Loucy (cell line): ENCODE measurements at regions not wholly inside any gene's neighbourhood (a gene's known extent, or its start where the extent isn't known, plus 50 kb on each side); places are given as distances from the start of the nearest gene placed in this dataset.

ENCODE experiments used
- H2AFZ ChIP-seq: fragments of 200-600 bp; sonication (generic); 2 replicates; pipeline ENCODE4 v1.6.0; 2016; ENCODE audit warnings: antibody characterized with exemption, mild to moderate bottlenecking, low read length, moderate library complexity
- H3F3A ChIP-seq: fragments of 200-600 bp; 2 replicates; pipeline ENCODE4 v1.6.0; 2016; ENCODE audit warnings: antibody characterized with exemption, low read depth, mild to moderate bottlenecking
- H3K27me3 ChIP-seq: fragments of 200-600 bp; sonication (generic); 2 replicates; pipeline ENCODE4 v1.6.1; 2014; ENCODE audit warnings: low read length, mild to moderate bottlenecking; ENCODE audit not compliant: insufficient read depth, poor library complexity, severe bottlenecking
- H3K36me3 ChIP-seq: fragments of 200-600 bp; sonication (generic); 2 replicates; pipeline ENCODE4 v1.6.1; 2016; ENCODE audit warnings: low read length; ENCODE audit not compliant: insufficient read depth
- H3K4me1 ChIP-seq: fragments of 200-600 bp; sonication (generic); 2 replicates; pipeline ENCODE4 v1.5.1; 2014; ENCODE audit warnings: low read length, mild to moderate bottlenecking; ENCODE audit not compliant: insufficient read depth, poor library complexity, severe bottlenecking
- H3K4me2 ChIP-seq: fragments of 200-600 bp; sonication (generic); 2 replicates; pipeline ENCODE4 v1.6.0; 2014; ENCODE audit warnings: antibody characterized with exemption, low read length, low read depth, mild to moderate bottlenecking; ENCODE audit not compliant: poor library complexity, severe bottlenecking
- H3K4me3 ChIP-seq: fragments of 200-600 bp; sonication (generic); 2 replicates; pipeline ENCODE4 v1.5.1; 2014; ENCODE audit warnings: low read length, mild to moderate bottlenecking, mixed read lengths; ENCODE audit not compliant: poor library complexity, severe bottlenecking
- H3K79me2 ChIP-seq: fragments of 200-600 bp; sonication (generic); 2 replicates; pipeline ENCODE4 v1.6.1; 2014; ENCODE audit warnings: low read length; ENCODE audit not compliant: insufficient read depth
- H3K9ac ChIP-seq: fragments of 200-600 bp; sonication (generic); 2 replicates; pipeline ENCODE4 v1.6.0; 2014; ENCODE audit warnings: mild to moderate bottlenecking, low read depth, low read length, moderate library complexity; ENCODE audit not compliant: poor library complexity, severe bottlenecking
- H3K9me2 ChIP-seq: fragments of 200-600 bp; sonication (generic); replicated peaks from 2 replicates; pipeline ENCODE4 v1.6.1; 2016; ENCODE audit warnings: low read depth, low read length, mixed read lengths
- H3K9me3 ChIP-seq: fragments of 200-600 bp; sonication (generic); 2 replicates; pipeline ENCODE4 v1.6.1; 2014; ENCODE audit warnings: mild to moderate bottlenecking, antibody characterized with exemption, low read length, low read depth; ENCODE audit not compliant: insufficient read depth
- H4K20me1 ChIP-seq: fragments of 200-600 bp; sonication (generic); 2 replicates; pipeline ENCODE4 v1.6.0; 2014; ENCODE audit warnings: antibody characterized with exemption, low read length, mild to moderate bottlenecking; ENCODE audit not compliant: insufficient read depth, poor library complexity, severe bottlenecking
- EZH2phosphoT487 ChIP-seq: fragments of 200-600 bp; IDR thresholded peaks from 2 replicates; pipeline ENCODE4 v1.6.1; 2018; ENCODE audit warnings: antibody characterized with exemption, mild to moderate bottlenecking, moderate library complexity, borderline replicate concordance
- TF ChIP-seq, protein P1 (sequence below): fragments of 200-600 bp; sonication (generic); conservative IDR thresholded peaks from 2 replicates; pipeline ENCODE4 v1.5.1; 2014; ENCODE audit warnings: mild to moderate bottlenecking, antibody characterized with exemption, low read length

DNA sequence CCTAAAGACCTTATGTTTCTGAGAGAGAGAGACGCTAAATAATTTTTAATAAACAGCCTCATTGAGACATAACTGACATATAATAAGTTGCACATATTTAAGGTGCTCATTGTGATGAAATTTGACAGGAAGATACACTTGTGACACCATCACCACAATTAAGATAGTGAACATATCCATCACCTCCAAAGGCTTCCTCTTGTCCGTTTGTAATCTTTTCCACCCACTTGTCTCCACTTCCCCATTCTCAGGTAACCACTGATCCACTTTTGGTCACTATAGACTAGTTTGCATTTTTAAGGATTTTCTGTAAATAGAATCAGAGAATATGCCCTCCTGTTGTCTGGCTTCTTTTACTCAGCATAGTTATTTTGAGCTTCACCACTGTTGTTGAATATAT lies 195.1 kb upstream of the WDR11 start:
- Histone ChIP-seq H3K27me3 (no peaks in the 10 kb centered on the region), H3K9ac (no peak overlapping the region), H3F3A (no peaks in the 10 kb centered on the region), H3K36me3 (no peaks in the 10 kb centered on the region), H3K9me3 (no peaks in the 10 kb centered on the region), H3K4me3 (no peak overlapping the region), H4K20me1 (no peaks in the 10 kb centered on the region), H3K4me1 (peaks cover 8% of the 10 kb centered on the region), H3K79me2 (no peaks in the 10 kb centered on the region), H2AFZ (no peak overlapping the region), H3K4me2 (no peak overlapping the region), H3K9me2 (no peaks in the 10 kb centered on the region)
- no peak for TF ChIP-seq EZH2phosphoT487
- TF ChIP-seq, protein P1, sequence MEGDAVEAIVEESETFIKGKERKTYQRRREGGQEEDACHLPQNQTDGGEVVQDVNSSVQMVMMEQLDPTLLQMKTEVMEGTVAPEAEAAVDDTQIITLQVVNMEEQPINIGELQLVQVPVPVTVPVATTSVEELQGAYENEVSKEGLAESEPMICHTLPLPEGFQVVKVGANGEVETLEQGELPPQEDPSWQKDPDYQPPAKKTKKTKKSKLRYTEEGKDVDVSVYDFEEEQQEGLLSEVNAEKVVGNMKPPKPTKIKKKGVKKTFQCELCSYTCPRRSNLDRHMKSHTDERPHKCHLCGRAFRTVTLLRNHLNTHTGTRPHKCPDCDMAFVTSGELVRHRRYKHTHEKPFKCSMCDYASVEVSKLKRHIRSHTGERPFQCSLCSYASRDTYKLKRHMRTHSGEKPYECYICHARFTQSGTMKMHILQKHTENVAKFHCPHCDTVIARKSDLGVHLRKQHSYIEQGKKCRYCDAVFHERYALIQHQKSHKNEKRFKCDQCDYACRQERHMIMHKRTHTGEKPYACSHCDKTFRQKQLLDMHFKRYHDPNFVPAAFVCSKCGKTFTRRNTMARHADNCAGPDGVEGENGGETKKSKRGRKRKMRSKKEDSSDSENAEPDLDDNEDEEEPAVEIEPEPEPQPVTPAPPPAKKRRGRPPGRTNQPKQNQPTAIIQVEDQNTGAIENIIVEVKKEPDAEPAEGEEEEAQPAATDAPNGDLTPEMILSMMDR: no peak

DNA sequence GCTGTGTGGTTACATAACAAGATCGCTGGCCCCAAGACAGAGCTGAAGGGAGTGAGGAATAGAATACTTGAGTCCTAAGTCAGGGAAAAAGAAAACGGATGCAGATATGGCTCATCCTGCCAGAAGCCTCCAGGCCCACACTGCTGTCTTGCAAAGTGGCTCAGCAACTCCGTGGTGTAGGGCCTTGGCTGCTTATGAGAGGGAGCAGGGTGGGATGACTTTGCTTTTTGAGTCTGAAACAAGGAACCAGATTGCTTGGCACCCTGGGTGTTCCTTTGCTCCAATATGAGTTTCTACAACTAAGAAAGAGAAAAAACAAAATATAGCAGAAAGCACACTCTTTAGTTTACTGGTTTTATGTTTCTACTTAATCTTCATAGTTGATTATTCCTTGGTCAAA lies 193.8 kb upstream of the WDR11 start:
- H3K36me3 ChIP-seq: no peaks in the 10 kb centered on the region
- no peak overlapping the region for H3K4me3 ChIP-seq
- no peaks in the 10 kb centered on the region for H3K79me2 ChIP-seq
- H4K20me1 ChIP-seq: no peaks in the 10 kb centered on the region
- no peaks in the 10 kb centered on the region for H3K9me3 ChIP-seq
- peaks cover 8% of the 10 kb centered on the region for H3K4me1 ChIP-seq
- H3K9ac ChIP-seq: no peak overlapping the region
- no peaks in the 10 kb centered on the region for H3K27me3 ChIP-seq
- H2AFZ ChIP-seq: no peak overlapping the region
- no peak for TF ChIP-seq EZH2phosphoT487
- TF ChIP-seq, protein P1: no peak
- no peaks in the 10 kb centered on the region for H3F3A ChIP-seq
- no peak overlapping the region for H3K4me2 ChIP-seq
- no peaks in the 10 kb centered on the region for H3K9me2 ChIP-seq

DNA sequence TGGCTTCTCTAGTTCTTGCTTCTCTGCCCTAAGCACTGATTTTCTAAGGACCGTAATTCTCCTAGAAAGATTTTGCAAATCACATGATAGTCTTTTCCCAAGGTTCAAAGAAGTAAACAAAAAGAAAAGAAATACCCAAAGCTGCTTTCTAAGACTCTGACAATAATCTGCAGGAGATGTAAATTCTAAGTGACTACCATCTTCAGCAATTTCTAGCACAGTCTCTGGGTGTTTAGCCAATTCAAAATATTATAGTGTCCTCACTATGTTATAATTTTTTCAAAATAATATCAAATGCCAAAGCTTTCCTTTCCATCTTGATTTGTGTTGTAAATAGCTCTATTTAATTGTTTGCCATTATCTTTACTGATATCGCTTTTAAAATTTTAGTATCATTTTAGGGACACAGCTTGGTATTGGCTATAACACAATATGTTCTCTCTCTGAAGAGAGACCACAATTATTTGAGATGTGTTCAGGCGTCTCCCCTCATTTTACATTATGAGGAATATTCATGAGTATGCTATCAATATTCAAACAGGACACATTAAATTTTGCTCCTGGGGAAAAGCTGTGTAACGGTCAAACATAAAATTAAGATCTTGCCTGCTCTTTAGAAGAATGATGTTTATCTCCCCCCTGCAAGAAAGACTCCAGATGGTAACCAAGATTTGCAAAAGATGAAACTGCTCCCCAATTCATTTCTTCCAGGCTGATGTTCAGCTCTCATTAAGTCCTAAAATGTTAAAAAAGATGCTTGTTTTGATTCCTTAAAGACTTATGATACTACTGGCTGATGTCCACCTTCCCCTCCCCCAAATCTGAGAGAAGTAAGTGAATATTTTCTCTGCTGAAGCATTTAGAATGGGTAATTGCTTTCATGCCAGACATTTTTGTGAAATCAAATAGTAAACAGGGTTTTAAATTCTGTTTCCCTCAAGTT lies 191.9 kb upstream of the WDR11 start:
- H3K9me3 ChIP-seq: no peaks in the 10 kb centered on the region
- no peaks in the 10 kb centered on the region for H4K20me1 ChIP-seq
- no peak overlapping the region for H3K4me2 ChIP-seq
- no peaks in the 10 kb centered on the region for H3K79me2 ChIP-seq
- peaks cover 8% of the 10 kb centered on the region for H3K4me1 ChIP-seq
- no peaks in the 10 kb centered on the region for H3K27me3 ChIP-seq
- no peaks in the 10 kb centered on the region for H3F3A ChIP-seq
- TF ChIP-seq, protein P1: no peak
- TF ChIP-seq EZH2phosphoT487: no peak
- no peak overlapping the region for H3K4me3 ChIP-seq
- H3K9ac ChIP-seq: no peak overlapping the region
- no peaks in the 10 kb centered on the region for H3K36me3 ChIP-seq
- 0 out of 2 replicates have a peak overlapping the region, but pooled peaks have one; percentile 23 for H2AFZ ChIP-seq
- H3K9me2 ChIP-seq: no peaks in the 10 kb centered on the region
